Neural progenitor cell (in vitro differentiated cells): ENCODE measurements at regions not wholly inside any gene's neighbourhood (a gene's known extent, or its start where the extent isn't known, plus 50 kb on each side); places are given as distances from the start of the nearest gene placed in this dataset.

Experiments
- DNase-seq: peaks from one replicate; pipeline ENCODE4 v3.0.0-alpha.2; 2016; ENCODE audit warnings: low spot score
- H2AFZ ChIP-seq: fragments of 200-600 bp; sonication (generic); replicated peaks from 2 replicates; pipeline ENCODE4 v1.6.1; 2016; ENCODE audit warnings: antibody characterized with exemption
- H3F3A ChIP-seq: fragments of 200-600 bp; sonication (generic); 2 replicates; pipeline ENCODE4 v1.6.1; 2016; ENCODE audit warnings: antibody characterized with exemption, low read depth
- H3K27ac ChIP-seq: fragments of 200-600 bp; sonication (generic); 2 replicates; pipeline ENCODE4 v1.5.1; 2016; ENCODE audit warnings: mild to moderate bottlenecking
- H3K27me3 ChIP-seq: fragments of 200-600 bp; sonication (generic); 2 replicates; pipeline ENCODE4 v1.6.1; 2016; ENCODE audit warnings: mild to moderate bottlenecking, moderate library complexity
- H3K36me3 ChIP-seq: fragments of 200-600 bp; sonication (generic); 2 replicates; pipeline ENCODE4 v1.5.1; 2016
- H3K4me1 ChIP-seq: fragments of 200-600 bp; sonication (generic); 2 replicates; pipeline ENCODE4 v1.6.1; 2016; ENCODE audit warnings: mixed run types
- H3K4me2 ChIP-seq: fragments of 200-600 bp; sonication (generic); 2 replicates; pipeline ENCODE4 v1.6.1; 2016
- H3K4me3 ChIP-seq: fragments of 200-600 bp; sonication (generic); 2 replicates; pipeline ENCODE4 v1.5.1; 2016
- H3K79me2 ChIP-seq: fragments of 200-600 bp; sonication (generic); 2 replicates; pipeline ENCODE4 v1.6.1; 2016; ENCODE audit warnings: low read depth
- H3K9ac ChIP-seq: fragments of 200-600 bp; sonication (generic); 2 replicates; pipeline ENCODE4 v1.6.1; 2016
- H3K9me3 ChIP-seq: fragments of 200-600 bp; sonication (generic); 2 replicates; pipeline ENCODE4 v1.5.1; 2016; ENCODE audit warnings: low read depth
- H4K20me1 ChIP-seq: fragments of 200-600 bp; sonication (generic); 2 replicates; pipeline ENCODE4 v1.6.1; 2016; ENCODE audit warnings: low read depth
- H3K27ac Mint-ChIP-seq: 3 replicates; pipeline ENCODE4 v1.8.0; 2021; ENCODE audit warnings: mixed read lengths
- H3K27me3 Mint-ChIP-seq: 2 replicates; pipeline ENCODE4 v1.8.0; 2022; ENCODE audit warnings: low read depth, mild to moderate bottlenecking, inconsistent platforms, moderate library complexity, mixed read lengths; ENCODE audit not compliant: insufficient read depth
- H3K36me3 Mint-ChIP-seq: 3 replicates; pipeline ENCODE4 v1.8.0; 2021; ENCODE audit warnings: mixed read lengths
- H3K4me1 Mint-ChIP-seq: 3 replicates; pipeline ENCODE4 v1.8.0; 2021; ENCODE audit warnings: mixed read lengths
- H3K4me3 Mint-ChIP-seq: 3 replicates; pipeline ENCODE4 v1.8.0; 2021; ENCODE audit warnings: mild to moderate bottlenecking, moderate library complexity, mixed read lengths
- H3K9me3 Mint-ChIP-seq: 3 replicates; pipeline ENCODE4 v1.8.0; 2020; ENCODE audit warnings: mixed read lengths
- CTCF ChIP-seq: fragments of 200-600 bp; sonication (generic); IDR thresholded peaks from 2 replicates; pipeline ENCODE4 v1.5.1; 2017; ENCODE audit warnings: antibody characterized with exemption, mild to moderate bottlenecking
- EZH2 ChIP-seq: fragments of 200-600 bp; sonication (generic); IDR thresholded peaks from 2 replicates; pipeline ENCODE4 v1.6.1; 2017; ENCODE audit warnings: antibody characterized with exemption, mild to moderate bottlenecking, moderate library complexity
- EZH2phosphoT487 ChIP-seq: fragments of 200-600 bp; sonication (generic); IDR thresholded peaks from 2 replicates; pipeline ENCODE4 v1.6.1; 2017; ENCODE audit warnings: antibody characterized with exemption

DNA sequence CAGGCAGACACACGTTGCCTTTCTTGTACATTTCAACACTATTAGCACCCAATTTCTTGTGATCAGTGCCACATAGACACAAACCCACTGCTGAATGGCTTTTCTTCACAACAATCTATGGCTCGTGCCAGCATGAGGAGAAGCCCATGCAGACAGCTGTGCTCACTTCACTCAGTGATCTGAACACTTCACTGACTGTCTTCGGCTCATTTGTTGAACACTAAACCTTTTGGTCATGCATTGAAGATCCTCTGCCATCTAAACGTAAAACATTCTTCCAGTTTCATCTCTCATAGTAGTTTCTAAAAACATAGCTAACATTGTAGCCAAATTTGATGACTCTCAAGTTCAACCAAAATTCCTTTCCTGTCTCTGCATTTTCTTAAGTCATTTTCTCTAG is 331.0 kb upstream of the ZP4 start:
- TF ChIP-seq EZH2 = no peak
- TF ChIP-seq EZH2phosphoT487 = no peak
- no peak for TF ChIP-seq CTCF
- H3K9me3 Mint-ChIP-seq = no peaks in the 10 kb centered on the region
- H3K27ac Mint-ChIP-seq = no peak overlapping the region
- H3K27ac ChIP-seq = no peak overlapping the region
- H3K9ac ChIP-seq = no peak overlapping the region
- no peak overlapping the region for H3K4me2 ChIP-seq
- no peaks in the 10 kb centered on the region for H3K27me3 ChIP-seq
- no peaks in the 10 kb centered on the region for H3K27me3 Mint-ChIP-seq
- no peak for DNase-seq
- no peaks in the 10 kb centered on the region for H3K36me3 Mint-ChIP-seq
- no peaks in the 10 kb centered on the region for H3K4me1 Mint-ChIP-seq
- H3K79me2 ChIP-seq = no peaks in the 10 kb centered on the region
- no peaks in the 10 kb centered on the region for H3K4me1 ChIP-seq
- no peaks in the 10 kb centered on the region for H3F3A ChIP-seq
- no peaks in the 10 kb centered on the region for H3K9me3 ChIP-seq
- no peaks in the 10 kb centered on the region for H3K36me3 ChIP-seq
- no peak overlapping the region for H2AFZ ChIP-seq
- H3K4me3 ChIP-seq = no peak overlapping the region
- no peaks in the 10 kb centered on the region for H4K20me1 ChIP-seq
- H3K4me3 Mint-ChIP-seq = no peak overlapping the region

DNA sequence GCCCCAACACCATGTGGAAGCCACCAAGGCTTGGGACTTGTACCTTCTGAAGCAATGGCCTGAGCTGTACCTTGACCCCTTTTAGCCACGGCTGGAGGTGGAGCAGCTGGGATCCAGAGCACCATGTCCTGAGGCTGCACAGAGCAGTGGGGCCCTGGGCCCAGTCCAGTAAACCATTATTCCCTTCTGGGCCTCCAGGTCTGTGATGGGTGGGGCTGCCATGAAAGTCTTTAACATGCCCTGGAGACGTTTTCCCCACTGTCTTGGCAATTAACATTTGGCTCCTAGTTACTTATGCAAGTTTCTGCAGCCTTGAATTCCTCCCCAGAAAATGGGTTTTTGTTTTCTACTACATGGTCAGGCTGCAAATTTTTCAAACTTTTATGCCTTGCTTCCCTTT is 323.7 kb upstream of the ZP4 start:
- Histone ChIP-seq H4K20me1 (no peaks in the 10 kb centered on the region), H3K36me3 (no peaks in the 10 kb centered on the region), H3K9ac (no peak overlapping the region), H3K79me2 (no peaks in the 10 kb centered on the region), H3K27ac (no peak overlapping the region), H3K4me2 (no peak overlapping the region), H3K4me1 (no peaks in the 10 kb centered on the region), H3K27me3 (no peaks in the 10 kb centered on the region), H2AFZ (no peak overlapping the region), H3F3A (no peaks in the 10 kb centered on the region), H3K9me3 (no peaks in the 10 kb centered on the region), H3K4me3 (no peak overlapping the region)
- H3K27me3 Mint-ChIP-seq = peaks cover 4% of the 10 kb centered on the region
- peaks cover 15% of the 10 kb centered on the region for H3K9me3 Mint-ChIP-seq
- no peak overlapping the region for H3K4me3 Mint-ChIP-seq
- DNase-seq = no peak
- no peaks in the 10 kb centered on the region for H3K4me1 Mint-ChIP-seq
- no peaks in the 10 kb centered on the region for H3K36me3 Mint-ChIP-seq
- no peak for TF ChIP-seq EZH2
- no peak for TF ChIP-seq EZH2phosphoT487
- no peak for TF ChIP-seq CTCF
- no peak overlapping the region for H3K27ac Mint-ChIP-seq

DNA sequence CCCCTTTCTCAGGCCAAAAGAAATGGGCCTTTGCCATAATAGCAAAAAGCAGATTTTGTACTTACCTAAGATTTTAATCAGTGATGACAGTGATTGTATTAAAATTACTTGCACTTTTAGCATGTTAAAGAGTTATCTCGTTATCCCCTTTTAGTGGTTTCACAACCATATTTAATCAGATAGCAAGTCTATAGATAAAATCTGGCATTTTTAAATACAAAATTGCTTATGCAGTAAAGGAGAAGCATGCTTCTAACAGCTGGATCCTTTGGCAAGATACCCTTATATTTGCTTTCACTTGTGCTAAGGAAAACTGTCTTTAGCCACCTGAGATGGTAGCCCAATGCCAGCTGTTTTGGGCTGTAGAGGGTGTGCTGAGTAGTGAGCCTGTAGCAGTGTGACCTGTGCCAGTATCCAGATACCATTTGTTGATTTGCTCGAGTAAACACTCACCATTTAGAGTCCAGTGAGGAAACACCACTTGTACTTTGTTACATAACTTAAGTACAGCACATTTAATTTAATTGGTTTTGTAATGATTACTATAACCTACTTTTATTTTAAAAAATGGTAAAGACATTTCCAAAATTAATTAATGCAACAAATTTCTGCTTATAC is 314.4 kb upstream of the ZP4 start:
- Mint-ChIP-seq H3K9me3 (peaks cover 10% of the 10 kb centered on the region), H3K4me1 (no peaks in the 10 kb centered on the region), H3K27ac (no peak overlapping the region), H3K27me3 (no peaks in the 10 kb centered on the region), H3K36me3 (no peaks in the 10 kb centered on the region), H3K4me3 (no peak overlapping the region)
- H3F3A ChIP-seq = no peaks in the 10 kb centered on the region
- no peaks in the 10 kb centered on the region for H3K36me3 ChIP-seq
- no peaks in the 10 kb centered on the region for H4K20me1 ChIP-seq
- no peak overlapping the region for H2AFZ ChIP-seq
- peaks cover under 1% of the 10 kb centered on the region for H3K4me1 ChIP-seq
- no peak overlapping the region for H3K27ac ChIP-seq
- no peaks in the 10 kb centered on the region for H3K27me3 ChIP-seq
- no peak for DNase-seq
- no peak overlapping the region for H3K4me2 ChIP-seq
- H3K9me3 ChIP-seq = no peaks in the 10 kb centered on the region
- H3K79me2 ChIP-seq = no peaks in the 10 kb centered on the region
- TF ChIP-seq EZH2 = no peak
- TF ChIP-seq EZH2phosphoT487 = no peak
- no peak for TF ChIP-seq CTCF
- H3K9ac ChIP-seq = no peak overlapping the region
- H3K4me3 ChIP-seq = no peak overlapping the region
